Lung (tissue), 11 donors: ENCODE measurements at regions not wholly inside any gene's neighbourhood (a gene's known extent, or its start where the extent isn't known, plus 50 kb on each side); places are given as distances from the start of the nearest gene placed in this dataset.

Experiments
- ATAC-seq: fragments of 200-7000 bp; cut with Tn5 transposase; one replicate; pipeline ENCODE4 v1.9.1; 2020; ENCODE audit warnings: moderate number of reproducible peaks; ENCODE audit not compliant: insufficient read depth, low FRiP score
- DNase-seq, 3 donors: peaks; one replicate each; pipeline ENCODE4 v3.0.0-alpha.2; 2013 to 2017
- H3K27ac ChIP-seq, 2 donors: one replicate each; pipeline ENCODE4 v1.5.1; 2013; ENCODE audit warnings: mild to moderate bottlenecking in 2 of 2, moderate library complexity in 2 of 2, control low read depth in 1 of 2, inconsistent platforms in 1 of 2, low read depth in 1 of 2, low read length in 1 of 2
- H3K27me3 ChIP-seq, 3 donors: one replicate each; pipeline ENCODE4 v1.5.1; 2013; ENCODE audit warnings: low read length in 2 of 3; ENCODE audit not compliant: control insufficient read depth in 3 of 3, insufficient read depth in 3 of 3
- H3K36me3 ChIP-seq, 4 donors: one replicate each; pipeline ENCODE4 v1.5.1; 2013; ENCODE audit warnings: low read length in 4 of 4, mild to moderate bottlenecking in 1 of 4, moderate library complexity in 1 of 4; ENCODE audit not compliant: control insufficient read depth in 4 of 4, insufficient read depth in 4 of 4
- H3K4me1 ChIP-seq, 5 donors: one replicate each; pipeline ENCODE4 v1.5.1; 2013; ENCODE audit warnings: low read length in 5 of 5, mild to moderate bottlenecking in 2 of 5, moderate library complexity in 1 of 5; ENCODE audit not compliant: control insufficient read depth in 5 of 5, insufficient read depth in 5 of 5
- H3K4me3 ChIP-seq: one replicate; pipeline ENCODE4 v1.5.1; 2013; ENCODE audit warnings: mild to moderate bottlenecking, control low read depth, moderate library complexity
- H3K9ac ChIP-seq, 2 donors: one replicate each; pipeline ENCODE4 v1.5.1; 2013; ENCODE audit warnings: low read length in 2 of 2, control low read depth in 1 of 2; ENCODE audit not compliant: insufficient read depth in 1 of 2
- H3K9me3 ChIP-seq, 4 donors: one replicate each; pipeline ENCODE4 v1.5.1; 2013; ENCODE audit warnings: low read length in 3 of 4, mild to moderate bottlenecking in 1 of 4, moderate library complexity in 1 of 4; ENCODE audit not compliant: control insufficient read depth in 4 of 4, insufficient read depth in 3 of 4
- CTCF ChIP-seq: IDR thresholded peaks from 2 replicates; pipeline ENCODE4 v1.5.1; 2012; ENCODE audit warnings: mild to moderate bottlenecking; ENCODE audit errors: control extremely low read depth, extremely low read depth
- WGBS, 2 donors: extraction: QIAGEN DNeasy Blood & Tissue Kit; methylation state at CpG; one replicate each; pipeline ENCODE4 v1.1.7; 2013; 5-methylcytosine and 5-hydroxymethylcytosine counted together
- donor health status: control.
- donor health status: control.
- donor health status: Bipolar disorder and iron deficiency.
- donor health status: healthy.
- donor health status: DM: yes; HTN: yes; CAD: no.

GRCh38 chr3:31291818-31292217, 240.9 kb upstream of the STT3B start:
- peaks cover 0 to 5% (median 0%) of the 10 kb centered on the region in 5 donors for H3K4me1 ChIP-seq
- no peak for DNase-seq
- TF ChIP-seq CTCF = no peak
- no peaks in the 10 kb centered on the region for H3K9me3 ChIP-seq
- no peak overlapping the region for H3K4me3 ChIP-seq
- ATAC-seq = no peak
- H3K36me3 ChIP-seq = no peaks in the 10 kb centered on the region
- no peak overlapping the region for H3K9ac ChIP-seq
- no peak overlapping the region for H3K27ac ChIP-seq
- WGBS, 2 donors = 94 to 97% methylated on average over 3 of the region's 3 CpGs
- no peaks in the 10 kb centered on the region for H3K27me3 ChIP-seq

GRCh38 chr3:31294430-31295149, 238.1 kb upstream of the STT3B start:
- ATAC-seq (no peak), DNase-seq (no peak)
- WGBS, 2 donors = 76 to 91% methylated on average over 5 of the region's 5 CpGs
- Histone ChIP-seq H3K4me1 (peaks cover 0 to 3% (median 0%) of the 10 kb centered on the region in 5 donors), H3K27me3 (no peaks in the 10 kb centered on the region), H3K27ac (no peak overlapping the region), H3K9ac (no peak overlapping the region), H3K4me3 (no peak overlapping the region), H3K9me3 (peaks cover 0 to 5% (median 2%) of the 10 kb centered on the region in 4 donors), H3K36me3 (no peaks in the 10 kb centered on the region)
- no peak for TF ChIP-seq CTCF

GRCh38 chr3:31295150-31295765, 237.5 kb upstream of the STT3B start:
- H3K27ac ChIP-seq = no peak overlapping the region

More at GRCh38 chr3:31295150-31295765, 237.5 kb upstream of the STT3B start:
- DNase-seq = no peak
- 76 to 87% methylated on average over 7 of the region's 7 CpGs for WGBS, 2 donors
- H3K4me1 ChIP-seq = peaks cover 0 to 6% (median 0%) of the 10 kb centered on the region in 5 donors
- H3K9me3 ChIP-seq = peaks cover 0 to 5% (median 2%) of the 10 kb centered on the region in 4 donors
- no peaks in the 10 kb centered on the region for H3K27me3 ChIP-seq
- no peak overlapping the region for H3K9ac ChIP-seq
- no peak for TF ChIP-seq CTCF
- ATAC-seq = no peak
- no peaks in the 10 kb centered on the region for H3K36me3 ChIP-seq
- no peak overlapping the region for H3K4me3 ChIP-seq
